Loucy (cell line): ENCODE measurements at regions not wholly inside any gene's neighbourhood (a gene's known extent, or its start where the extent isn't known, plus 50 kb on each side); places are given as distances from the start of the nearest gene placed in this dataset.

ENCODE experiments used
- H2AFZ ChIP-seq: fragments of 200-600 bp; sonication (generic); 2 replicates; pipeline ENCODE4 v1.6.0; 2016; ENCODE audit warnings: antibody characterized with exemption, mild to moderate bottlenecking, low read length, moderate library complexity
- H3F3A ChIP-seq: fragments of 200-600 bp; 2 replicates; pipeline ENCODE4 v1.6.0; 2016; ENCODE audit warnings: antibody characterized with exemption, low read depth, mild to moderate bottlenecking
- H3K27me3 ChIP-seq: fragments of 200-600 bp; sonication (generic); 2 replicates; pipeline ENCODE4 v1.6.1; 2014; ENCODE audit warnings: low read length, mild to moderate bottlenecking; ENCODE audit not compliant: insufficient read depth, poor library complexity, severe bottlenecking
- H3K36me3 ChIP-seq: fragments of 200-600 bp; sonication (generic); 2 replicates; pipeline ENCODE4 v1.6.1; 2016; ENCODE audit warnings: low read length; ENCODE audit not compliant: insufficient read depth
- H3K4me1 ChIP-seq: fragments of 200-600 bp; sonication (generic); 2 replicates; pipeline ENCODE4 v1.5.1; 2014; ENCODE audit warnings: low read length, mild to moderate bottlenecking; ENCODE audit not compliant: insufficient read depth, poor library complexity, severe bottlenecking
- H3K4me2 ChIP-seq: fragments of 200-600 bp; sonication (generic); 2 replicates; pipeline ENCODE4 v1.6.0; 2014; ENCODE audit warnings: antibody characterized with exemption, low read length, low read depth, mild to moderate bottlenecking; ENCODE audit not compliant: poor library complexity, severe bottlenecking
- H3K4me3 ChIP-seq: fragments of 200-600 bp; sonication (generic); 2 replicates; pipeline ENCODE4 v1.5.1; 2014; ENCODE audit warnings: low read length, mild to moderate bottlenecking, mixed read lengths; ENCODE audit not compliant: poor library complexity, severe bottlenecking
- H3K79me2 ChIP-seq: fragments of 200-600 bp; sonication (generic); 2 replicates; pipeline ENCODE4 v1.6.1; 2014; ENCODE audit warnings: low read length; ENCODE audit not compliant: insufficient read depth
- H3K9ac ChIP-seq: fragments of 200-600 bp; sonication (generic); 2 replicates; pipeline ENCODE4 v1.6.0; 2014; ENCODE audit warnings: mild to moderate bottlenecking, low read depth, low read length, moderate library complexity; ENCODE audit not compliant: poor library complexity, severe bottlenecking
- H3K9me2 ChIP-seq: fragments of 200-600 bp; sonication (generic); replicated peaks from 2 replicates; pipeline ENCODE4 v1.6.1; 2016; ENCODE audit warnings: low read depth, low read length, mixed read lengths
- H3K9me3 ChIP-seq: fragments of 200-600 bp; sonication (generic); 2 replicates; pipeline ENCODE4 v1.6.1; 2014; ENCODE audit warnings: mild to moderate bottlenecking, antibody characterized with exemption, low read length, low read depth; ENCODE audit not compliant: insufficient read depth
- H4K20me1 ChIP-seq: fragments of 200-600 bp; sonication (generic); 2 replicates; pipeline ENCODE4 v1.6.0; 2014; ENCODE audit warnings: antibody characterized with exemption, low read length, mild to moderate bottlenecking; ENCODE audit not compliant: insufficient read depth, poor library complexity, severe bottlenecking
- CTCF ChIP-seq: fragments of 200-600 bp; sonication (generic); conservative IDR thresholded peaks from 2 replicates; pipeline ENCODE4 v1.5.1; 2014; ENCODE audit warnings: mild to moderate bottlenecking, antibody characterized with exemption, low read length
- EZH2phosphoT487 ChIP-seq: fragments of 200-600 bp; IDR thresholded peaks from 2 replicates; pipeline ENCODE4 v1.6.1; 2018; ENCODE audit warnings: antibody characterized with exemption, mild to moderate bottlenecking, moderate library complexity, borderline replicate concordance

- Histone ChIP-seq H3K4me3 (no peak overlapping the region), H3K9me3 (no peaks in the 10 kb centered on the region), H2AFZ (no peak overlapping the region), H3K4me1 (no peaks in the 10 kb centered on the region), H3K36me3 (no peaks in the 10 kb centered on the region), H3K27me3 (no peaks in the 10 kb centered on the region), H3K9ac (no peak overlapping the region), H3K79me2 (no peaks in the 10 kb centered on the region), H3F3A (no peaks in the 10 kb centered on the region), H3K9me2 (no peaks in the 10 kb centered on the region), H3K4me2 (no peak overlapping the region), H4K20me1 (no peaks in the 10 kb centered on the region)
- TF ChIP-seq CTCF (no peak), EZH2phosphoT487 (no peak)
Observed at GRCh38 chr3:104198131-104198530, 1168.6 kb upstream of the ALCAM start.

- Histone ChIP-seq H3K79me2 (no peaks in the 10 kb centered on the region), H3K9me2 (no peaks in the 10 kb centered on the region), H3K4me3 (no peak overlapping the region), H2AFZ (no peak overlapping the region), H3F3A (no peaks in the 10 kb centered on the region), H3K9ac (no peak overlapping the region), H4K20me1 (no peaks in the 10 kb centered on the region), H3K4me1 (no peaks in the 10 kb centered on the region), H3K27me3 (no peaks in the 10 kb centered on the region), H3K36me3 (no peaks in the 10 kb centered on the region), H3K4me2 (no peak overlapping the region), H3K9me3 (no peaks in the 10 kb centered on the region)
- TF ChIP-seq CTCF = no peak
- no peak for TF ChIP-seq EZH2phosphoT487
Observed at GRCh38 chr3:104206925-104207324, 1159.8 kb upstream of the ALCAM start.

GRCh38 chr3:104214277-104214676, 1152.4 kb upstream of the ALCAM start:
- H3K79me2 ChIP-seq = no peaks in the 10 kb centered on the region
- H2AFZ ChIP-seq = no peak overlapping the region
- no peak for TF ChIP-seq CTCF
- TF ChIP-seq EZH2phosphoT487 = no peak
- no peak overlapping the region for H3K4me2 ChIP-seq
- no peaks in the 10 kb centered on the region for H3K9me2 ChIP-seq
- no peaks in the 10 kb centered on the region for H3F3A ChIP-seq
- H4K20me1 ChIP-seq = no peaks in the 10 kb centered on the region
- no peak overlapping the region for H3K4me3 ChIP-seq
- H3K36me3 ChIP-seq = no peaks in the 10 kb centered on the region
- H3K9ac ChIP-seq = no peak overlapping the region
- H3K27me3 ChIP-seq = no peaks in the 10 kb centered on the region
- no peaks in the 10 kb centered on the region for H3K9me3 ChIP-seq
- no peaks in the 10 kb centered on the region for H3K4me1 ChIP-seq
